CD4-positive, alpha-beta T cell treated with Interleukin-12 subunit alpha and Interleukin-12 subunit beta, for 1 hour (primary cell): ENCODE measurements at regions not wholly inside any gene's neighbourhood (a gene's known extent, or its start where the extent isn't known, plus 50 kb on each side); places are given as distances from the start of the nearest gene placed in this dataset.

Source experiments
- DNase-seq: peaks from one replicate; pipeline ENCODE4 v3.0.0-alpha.2; 2020

DNA sequence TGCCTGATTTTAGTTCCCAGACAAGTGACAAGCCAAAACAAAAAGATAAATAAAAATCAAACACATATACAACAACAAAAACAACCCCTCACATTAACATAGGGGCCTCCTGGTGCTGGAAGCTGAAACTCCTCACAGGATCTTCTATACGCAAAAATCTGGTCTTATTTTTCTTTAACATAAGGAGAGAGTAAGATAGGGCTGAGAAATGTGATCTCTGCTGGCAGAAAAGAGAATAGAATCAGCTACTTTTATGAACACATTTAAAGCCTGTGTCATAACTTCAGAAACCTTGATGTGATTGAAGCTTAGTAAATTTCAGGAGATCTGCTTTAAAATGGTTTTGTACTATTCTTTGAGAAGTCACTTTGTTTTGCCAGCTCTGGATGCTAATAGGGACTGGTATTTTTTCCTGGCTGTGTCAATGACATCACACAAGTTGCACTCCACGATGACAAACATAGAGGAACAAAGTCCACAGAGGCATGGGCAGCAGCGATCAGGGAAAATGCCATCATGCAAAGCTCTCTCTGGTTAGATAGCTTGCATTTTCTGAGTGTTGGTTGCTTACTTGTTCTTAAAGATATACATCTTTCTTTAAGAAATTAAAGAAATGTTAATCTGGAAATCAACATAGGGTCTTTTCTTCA is 176.6 kb upstream of the SP4 start:
- DNase-seq = no peak

DNA sequence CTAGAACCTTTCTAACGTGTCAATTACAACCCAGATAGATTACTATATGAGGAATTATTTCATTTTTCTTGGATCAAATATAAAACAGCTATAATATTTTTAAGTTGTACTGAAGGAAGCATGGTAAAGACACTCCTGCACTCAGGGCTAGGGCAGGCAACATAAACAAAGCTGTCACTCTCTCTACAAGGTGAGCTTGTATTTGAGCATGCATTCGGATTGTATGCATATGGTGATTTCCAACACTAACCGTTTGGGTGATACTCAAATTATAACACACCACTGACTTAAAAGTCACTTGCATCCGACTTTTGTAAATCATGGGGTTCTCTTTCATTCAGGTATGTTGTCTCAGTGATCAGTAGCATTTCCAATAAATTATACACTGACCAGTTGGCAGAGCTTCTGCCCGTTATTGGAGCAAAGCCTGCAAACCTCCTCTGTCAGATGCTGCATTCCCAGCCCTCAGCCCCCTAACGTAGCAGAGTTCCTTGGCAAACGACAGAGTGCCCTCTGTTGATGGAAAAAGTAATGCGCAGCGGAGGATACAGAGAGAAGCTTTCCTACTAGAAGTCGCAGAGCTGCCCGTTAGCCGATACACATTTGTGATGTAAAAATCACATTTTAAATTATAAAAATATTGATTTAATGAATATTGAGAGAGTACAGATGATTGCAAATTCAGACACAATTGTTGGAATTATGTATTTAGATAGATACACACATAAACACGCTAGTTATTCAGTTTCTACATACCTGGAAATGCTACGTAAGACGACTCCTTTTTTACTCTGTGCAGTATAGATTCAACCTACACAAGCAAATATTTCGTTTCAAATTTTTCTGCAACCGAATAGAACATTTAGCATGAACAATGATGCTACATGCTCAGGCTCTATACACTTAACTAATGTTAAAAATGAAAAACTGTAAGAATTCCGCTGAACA is 173.9 kb upstream of the SP4 start:
- DNase-seq = peak; percentile 35

DNA sequence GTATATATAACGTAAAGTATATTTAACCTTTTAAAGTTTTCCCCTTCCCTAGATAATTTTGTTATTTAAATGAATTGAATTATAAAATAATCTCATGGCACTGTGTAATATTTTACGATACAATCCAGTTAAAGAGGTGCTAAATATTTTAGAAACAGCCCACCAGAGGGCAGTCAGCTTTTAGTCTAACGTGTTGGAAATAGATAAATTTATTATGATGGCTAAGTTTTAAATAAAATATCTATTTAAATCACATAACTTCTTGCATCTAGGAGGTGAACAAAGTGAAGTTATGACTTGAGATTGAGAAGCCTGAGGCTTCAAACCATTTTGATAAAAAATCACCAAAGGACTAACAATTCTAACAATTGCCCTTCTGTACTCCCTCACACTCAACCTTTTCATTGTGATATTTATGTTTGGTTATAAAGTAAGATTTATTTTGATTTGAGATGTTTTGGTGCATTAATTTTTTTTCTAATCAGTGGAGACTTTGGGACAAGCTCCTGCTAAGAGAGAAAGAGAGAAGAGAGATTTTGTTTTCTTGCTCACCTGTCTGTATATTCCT is 171.5 kb upstream of the SP4 start:
- DNase-seq = peak; percentile 53

DNA sequence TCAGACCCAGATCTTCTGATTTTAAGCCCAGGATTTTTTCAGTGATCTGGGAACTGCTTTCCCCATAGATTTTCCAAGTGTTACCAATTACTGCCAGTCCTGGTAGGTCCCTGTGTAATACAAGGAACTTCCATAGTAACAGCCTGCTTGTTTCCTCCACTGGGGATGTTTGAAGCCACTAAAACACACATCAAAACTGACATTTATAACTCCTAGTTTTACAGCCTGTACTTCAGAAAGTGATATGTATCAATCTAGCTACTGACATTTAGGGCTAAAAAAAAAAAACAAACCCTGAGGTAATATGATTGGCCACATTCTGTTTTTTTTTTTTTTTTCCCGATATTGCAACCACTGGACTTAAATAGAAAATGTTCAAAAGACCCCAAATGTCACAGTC is 166.9 kb upstream of the SP4 start:
- no peak for DNase-seq

DNA sequence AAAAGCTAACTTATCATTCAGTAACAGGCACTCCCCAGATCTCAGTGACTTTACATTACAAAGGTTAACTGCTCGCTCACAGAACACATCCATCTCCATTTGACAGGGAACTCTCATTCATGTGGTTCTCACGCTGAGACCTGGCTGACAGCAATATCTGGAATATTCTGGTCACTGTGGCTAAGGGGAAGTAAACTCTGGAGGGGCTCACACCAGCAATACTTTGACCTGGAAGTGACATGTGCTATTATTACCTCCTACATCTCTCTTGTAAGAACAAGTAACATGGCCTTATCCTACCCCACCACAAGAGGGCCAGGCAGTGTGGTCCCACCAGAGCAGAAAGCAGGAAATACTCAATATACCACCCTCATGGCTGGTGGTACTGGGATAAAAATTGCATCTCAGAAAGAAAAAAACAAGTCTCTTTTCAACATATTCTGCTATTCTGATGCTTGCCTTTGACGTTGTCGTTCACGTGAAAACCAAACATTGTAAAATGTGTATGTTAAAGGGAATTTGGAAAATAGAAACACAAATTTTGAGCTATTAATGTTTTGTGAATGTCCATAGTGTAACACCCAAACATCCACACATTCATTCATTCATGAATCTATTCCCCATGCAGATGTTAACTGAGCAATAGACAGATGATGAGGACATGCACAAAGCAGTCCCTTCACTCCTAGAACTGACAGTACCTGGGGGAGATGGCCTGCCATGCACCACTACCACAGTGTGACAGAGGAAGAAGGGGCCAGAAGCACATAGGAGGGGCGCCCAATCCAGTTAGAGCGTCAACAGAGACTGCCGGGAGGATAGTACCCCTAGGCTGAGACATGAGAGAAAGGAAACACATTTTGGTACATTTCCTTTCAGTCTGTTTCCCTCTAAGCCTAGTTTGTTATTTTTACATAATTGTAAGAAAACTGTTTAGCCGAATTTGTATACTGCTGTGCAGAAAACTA is 166.0 kb upstream of the SP4 start:
- peak; percentile 54 for DNase-seq

DNA sequence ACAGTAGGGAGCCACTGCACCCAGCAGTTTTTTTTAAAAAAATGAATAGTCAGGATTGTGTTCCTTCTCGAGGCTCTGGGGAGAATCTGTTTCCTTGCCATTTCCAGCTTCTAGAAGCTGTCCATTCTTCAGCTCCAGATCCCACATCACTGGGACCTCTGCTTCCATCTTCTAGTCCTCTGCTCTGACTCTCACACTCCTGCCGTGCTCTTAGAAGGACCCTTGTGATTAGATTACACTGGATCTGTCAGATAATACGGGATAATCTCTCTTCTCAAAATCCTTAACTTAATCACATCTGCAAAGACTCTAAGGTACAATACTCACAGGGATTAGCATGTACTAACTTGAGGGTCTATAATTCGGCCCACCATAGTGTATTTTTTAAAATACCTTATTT is 158.9 kb upstream of the SP4 start:
- no peak for DNase-seq

DNA sequence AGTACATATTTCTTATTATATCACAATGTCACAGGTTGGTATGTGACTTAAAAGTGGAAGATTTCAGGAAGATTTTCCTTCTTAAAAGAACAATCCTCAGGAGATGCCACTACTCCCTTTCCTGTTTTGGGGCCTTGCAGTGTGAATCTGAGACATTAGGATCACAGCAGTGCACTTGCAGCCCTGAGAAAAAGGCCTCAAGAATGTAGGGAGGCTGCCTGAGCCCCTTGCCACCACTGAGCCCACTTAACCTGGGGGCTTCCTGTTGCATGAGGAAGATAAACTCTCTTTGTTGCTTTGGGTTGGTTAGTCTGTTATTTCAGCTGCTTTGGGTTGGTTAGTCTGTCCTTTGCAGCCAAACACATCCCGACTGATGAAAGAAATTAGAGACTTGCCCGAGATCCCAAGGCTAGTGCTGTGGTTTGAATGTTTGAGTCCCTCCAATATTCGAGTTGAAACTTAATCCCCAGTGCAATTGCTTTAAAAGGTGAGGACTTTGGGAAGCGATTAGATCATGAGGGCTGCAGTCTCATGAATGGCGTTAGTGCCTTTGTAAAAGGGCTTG is 151.3 kb upstream of the SP4 start:
- no peak for DNase-seq

DNA sequence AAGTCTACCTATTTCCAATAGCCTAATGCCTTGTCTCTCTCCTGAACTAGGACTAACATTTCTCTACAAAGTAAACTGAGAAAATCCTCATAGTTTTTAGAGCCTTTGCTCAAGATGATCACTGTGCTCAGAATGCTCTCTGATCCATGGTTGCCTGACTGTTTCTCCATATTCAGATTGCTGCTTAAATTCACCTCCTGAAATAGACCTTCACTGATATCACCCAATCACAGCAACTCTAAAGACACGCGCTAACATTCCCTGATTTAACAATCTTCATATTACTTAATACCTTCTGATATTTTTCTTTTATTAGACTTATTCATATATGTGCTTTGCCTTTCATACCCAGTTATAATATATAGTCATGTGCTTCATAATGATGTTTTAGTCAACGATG is 148.9 kb upstream of the SP4 start:
- no peak for DNase-seq

DNA sequence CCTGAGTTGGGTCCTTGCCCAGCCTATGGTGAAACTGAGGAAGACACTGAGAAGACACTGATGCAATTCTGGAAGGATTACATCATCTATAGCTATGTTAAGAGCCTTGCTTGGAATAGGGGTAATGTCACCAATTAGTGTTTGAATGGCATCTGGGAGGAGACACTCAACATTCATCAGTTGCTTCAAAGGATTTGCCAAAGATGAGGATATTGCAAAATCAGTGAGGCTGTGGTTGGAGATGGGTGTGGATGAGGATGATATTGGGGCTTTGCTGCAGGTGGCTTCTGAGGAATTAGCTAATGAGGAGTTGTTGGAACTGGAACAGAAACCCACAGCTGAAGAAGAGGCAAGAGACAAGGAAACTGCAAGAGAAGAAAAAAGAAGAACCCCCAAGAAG is 146.7 kb upstream of the SP4 start:
- no peak for DNase-seq

DNA sequence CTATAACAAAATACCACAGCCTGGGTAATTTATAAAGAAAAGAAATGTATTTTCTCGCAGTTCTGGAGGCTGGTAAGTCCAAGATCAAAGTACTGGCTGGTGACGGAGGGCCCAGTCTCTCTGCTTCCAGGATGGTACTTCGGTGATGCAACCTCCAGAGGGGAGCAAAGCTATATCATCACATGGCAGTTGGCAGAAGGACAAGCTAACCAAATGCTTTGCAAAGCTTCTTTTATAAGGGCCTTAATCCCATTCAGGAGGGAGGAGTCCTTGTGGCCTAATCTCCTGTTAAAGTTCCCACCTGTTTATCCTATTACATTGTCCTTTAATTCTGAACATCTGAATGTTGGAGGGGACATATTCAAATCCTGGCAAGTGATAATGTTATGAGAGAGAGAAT is 134.1 kb upstream of the SP4 start:
- DNase-seq = no peak

DNA sequence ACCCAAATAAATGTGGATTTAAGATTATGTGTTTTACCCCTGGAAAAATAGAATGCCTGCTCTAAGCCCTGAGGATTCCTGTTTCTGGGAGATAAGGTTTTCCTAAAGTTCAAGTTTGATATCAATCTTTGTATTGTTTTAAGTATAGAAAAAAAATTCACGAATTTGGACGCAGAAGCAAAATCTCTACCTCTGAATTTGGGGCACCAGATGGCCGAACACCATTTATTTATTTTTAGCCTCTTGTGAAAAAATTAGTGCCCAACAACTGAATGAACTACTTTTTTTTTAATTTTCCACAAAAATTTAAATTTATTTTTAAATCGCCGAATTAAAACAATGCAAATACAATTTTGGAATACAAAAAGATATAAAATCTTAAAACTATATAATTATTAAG is 128.1 kb upstream of the SP4 start:
- DNase-seq = no peak

DNA sequence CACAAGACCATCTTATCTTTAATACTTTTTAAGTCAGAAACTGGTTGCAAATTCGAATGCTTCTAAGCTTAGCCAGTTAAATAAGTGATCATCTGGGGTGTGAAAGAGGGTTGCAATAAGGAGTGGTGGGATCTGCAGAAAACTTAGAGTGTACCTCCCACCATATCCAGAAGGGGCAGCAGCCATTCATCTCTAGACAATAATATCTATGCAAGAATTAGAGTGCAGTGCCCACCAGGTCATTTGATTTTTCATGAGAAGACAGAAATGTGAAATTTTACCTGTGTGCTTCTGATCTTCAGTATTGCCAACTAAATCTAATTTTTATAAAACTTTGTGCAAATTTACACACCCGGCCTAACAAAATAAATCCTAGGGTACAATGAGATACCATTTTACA is 127.2 kb upstream of the SP4 start:
- peak; percentile 10 for DNase-seq

DNA sequence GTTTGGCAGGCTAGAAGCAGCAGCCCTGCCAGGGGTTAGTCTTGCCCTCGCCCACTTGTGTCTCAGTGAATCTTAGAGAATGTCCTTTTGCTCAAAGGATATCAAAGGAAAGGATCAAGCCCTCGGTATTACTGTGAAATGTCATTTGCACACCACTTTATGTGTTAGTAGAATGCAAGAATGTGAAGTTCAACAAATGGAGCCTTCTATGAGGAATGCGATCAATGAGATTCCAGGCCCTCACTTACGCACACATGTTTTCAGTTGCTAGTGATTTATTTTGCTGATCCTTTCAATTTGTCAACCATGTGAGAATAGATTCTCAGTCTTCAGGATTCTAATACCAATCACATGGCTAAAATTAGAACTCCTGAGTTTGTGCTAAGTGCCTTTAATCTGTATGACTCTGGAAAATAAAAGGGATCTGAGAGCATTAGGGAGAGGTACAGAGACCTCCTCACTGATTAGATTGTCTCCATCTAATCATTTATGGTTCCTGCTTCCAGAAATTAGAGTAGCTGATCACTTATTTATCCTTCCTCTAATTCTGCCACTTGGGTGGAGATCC is 123.0 kb upstream of the SP4 start:
- no peak for DNase-seq

DNA sequence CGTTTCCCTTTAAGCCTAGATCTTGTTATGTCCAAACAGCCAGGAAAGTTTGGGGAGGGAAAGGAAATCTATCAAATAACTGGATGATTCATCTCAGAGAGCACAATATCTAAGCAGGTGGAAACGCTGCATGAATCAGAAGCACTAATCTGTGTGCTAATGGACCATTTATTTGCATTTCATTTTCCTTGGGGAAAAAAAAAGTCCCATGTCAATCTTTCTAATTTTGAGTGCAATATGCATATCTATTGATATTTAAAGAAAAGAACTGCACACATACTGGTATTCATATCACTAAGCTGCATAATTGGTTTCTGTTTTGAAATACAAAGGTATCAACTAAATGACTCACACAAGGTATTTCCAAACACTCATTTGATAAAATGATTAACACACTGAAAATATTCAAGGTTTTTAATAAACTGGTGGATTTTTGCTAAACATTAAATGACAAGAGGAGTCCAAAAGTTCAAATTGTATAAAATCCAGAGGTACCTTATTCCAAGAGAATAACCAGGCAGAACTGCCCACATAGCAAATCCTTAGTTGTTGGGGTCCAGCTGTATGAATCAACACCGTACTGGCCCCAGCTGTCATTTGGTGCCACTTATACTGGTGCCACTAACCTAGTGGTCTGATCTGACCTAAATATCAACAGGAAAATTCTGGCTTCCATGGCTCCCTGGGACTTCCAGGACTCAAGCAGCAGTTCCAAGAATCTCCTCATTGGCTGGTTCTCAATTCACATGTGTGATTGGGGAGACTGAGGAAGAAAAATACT is 122.2 kb upstream of the SP4 start:
- no peak for DNase-seq

DNA sequence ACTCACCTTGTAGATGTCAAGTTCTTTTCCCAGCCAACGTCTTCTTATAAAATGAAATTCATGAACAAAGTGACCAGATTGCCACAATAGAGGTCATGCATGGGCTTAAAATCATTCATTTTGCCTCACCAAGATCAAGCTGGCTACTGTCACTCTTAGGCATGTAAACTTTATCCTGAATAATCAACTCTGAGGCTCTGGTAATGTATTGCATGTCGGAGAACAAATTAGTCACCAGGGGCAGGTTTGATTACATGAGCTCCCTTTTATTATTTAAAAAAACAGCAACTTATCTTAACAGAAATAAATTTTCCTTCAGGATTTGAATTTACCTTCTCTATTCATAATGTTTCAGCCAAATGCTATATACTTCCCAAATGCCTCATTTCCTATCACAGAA is 112.9 kb upstream of the SP4 start:
- no peak for DNase-seq

DNA sequence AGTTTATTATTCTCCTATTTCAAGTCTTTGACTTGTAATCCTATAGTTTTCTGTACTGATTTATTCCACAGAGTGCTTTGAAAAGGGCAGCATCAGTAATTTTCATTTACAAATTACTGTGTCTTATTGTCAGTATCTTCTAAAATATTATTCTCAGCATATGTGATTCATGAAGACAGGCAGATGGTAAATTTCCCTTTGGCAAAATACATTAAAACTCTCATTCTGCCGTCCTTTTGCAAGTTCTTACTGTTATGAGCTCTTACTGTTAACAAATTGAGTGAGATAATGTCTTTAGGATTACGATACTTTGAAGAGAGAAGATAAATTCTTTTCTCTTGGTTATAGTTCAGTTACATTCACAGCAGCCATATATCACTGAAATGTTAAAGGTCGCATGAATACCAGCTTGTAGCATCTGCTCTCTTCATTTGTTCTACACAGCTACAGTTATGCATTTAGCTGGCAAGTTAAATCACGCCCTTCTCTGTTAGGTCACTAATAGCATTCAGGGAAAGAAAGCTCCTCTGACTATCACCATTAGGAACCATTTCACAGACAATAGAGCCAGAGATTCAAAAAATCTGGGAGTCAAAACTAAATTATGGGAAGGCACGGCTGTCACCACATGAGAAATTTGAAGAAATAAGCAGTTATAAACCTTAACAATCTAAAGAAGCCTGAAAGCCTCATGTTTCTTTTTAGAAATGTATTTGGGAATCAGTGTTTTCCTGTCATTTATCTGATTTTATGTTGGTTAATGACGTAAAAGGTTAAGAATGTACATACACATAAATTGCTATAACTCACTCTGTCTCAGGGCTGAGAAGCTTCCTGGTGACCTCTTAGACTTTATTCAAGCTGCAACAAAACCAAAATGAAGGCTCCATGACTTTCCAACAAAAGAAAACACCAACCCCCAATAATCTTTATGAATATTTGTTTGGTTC is 109.6 kb upstream of the SP4 start:
- no peak for DNase-seq

DNA sequence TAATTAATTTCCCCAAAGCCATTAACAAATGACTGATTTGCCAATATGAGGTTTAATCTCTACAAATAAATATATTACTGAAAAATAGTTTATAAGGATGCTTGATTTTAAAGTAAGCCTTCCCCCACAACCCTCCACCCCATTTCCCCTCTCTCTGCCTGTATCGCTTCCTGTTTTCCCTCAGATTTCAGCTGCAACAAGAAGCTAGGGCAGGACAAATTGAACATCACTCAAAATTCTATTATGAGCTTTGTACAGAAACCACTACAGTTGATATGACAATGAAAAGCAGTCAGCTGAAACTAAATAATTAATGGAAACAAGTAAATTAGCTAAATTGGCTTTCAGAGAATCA is 109.0 kb upstream of the SP4 start:
- DNase-seq = no peak

DNA sequence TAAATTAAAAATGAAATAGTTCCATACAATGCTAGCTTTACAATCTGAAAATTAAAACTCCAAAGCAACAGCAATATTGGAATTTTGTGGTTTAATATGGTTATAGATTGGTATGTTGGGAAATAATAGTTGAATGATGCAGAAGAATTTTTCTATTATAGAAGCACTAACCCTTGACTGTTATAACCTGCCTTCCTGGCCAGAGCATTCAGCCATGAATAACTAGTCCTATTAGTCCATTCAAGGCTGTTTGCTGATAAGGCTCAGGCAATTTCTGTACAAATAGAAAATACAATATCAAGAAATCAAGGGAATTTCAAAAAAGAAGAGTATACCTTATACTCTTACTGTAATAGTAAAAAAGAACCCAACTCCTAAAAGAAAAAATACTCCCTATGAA is 101.6 kb upstream of the SP4 start:
- no peak for DNase-seq

DNA sequence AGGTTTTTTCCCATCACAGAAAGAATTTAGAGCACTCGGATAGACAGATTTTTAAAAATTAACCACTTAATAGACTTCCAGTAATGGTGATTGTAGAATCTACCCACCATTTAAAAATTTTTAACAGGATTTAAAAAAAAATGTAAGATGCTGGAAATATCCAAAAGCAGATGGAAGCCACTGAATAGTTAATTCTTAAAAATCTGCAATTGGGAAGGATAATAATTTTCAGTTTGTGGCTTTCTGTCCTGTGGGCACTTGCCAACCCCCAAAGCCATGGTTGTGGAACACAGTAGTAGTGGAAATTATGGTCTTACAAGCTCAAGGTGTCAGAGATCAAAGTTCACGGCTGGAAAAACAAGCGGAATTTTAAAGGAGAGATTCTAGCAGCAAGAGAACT is 101.0 kb upstream of the SP4 start:
- no peak for DNase-seq
